Right forelimb (tissue), 1 donor: ENCODE measurements at regions not wholly inside any gene's neighbourhood (a gene's known extent, or its start where the extent isn't known, plus 50 kb on each side); places are given as distances from the start of the nearest gene placed in this dataset.
"Not testable (repeated sequence)": the region's sequence is repeated elsewhere in the genome, so short reads cannot be mapped to it uniquely, and the experiment has no call there.

ENCODE experiments used
- DNase-seq: peaks from one replicate; pipeline ENCODE4 v3.0.0-alpha.2; 2018

DNA sequence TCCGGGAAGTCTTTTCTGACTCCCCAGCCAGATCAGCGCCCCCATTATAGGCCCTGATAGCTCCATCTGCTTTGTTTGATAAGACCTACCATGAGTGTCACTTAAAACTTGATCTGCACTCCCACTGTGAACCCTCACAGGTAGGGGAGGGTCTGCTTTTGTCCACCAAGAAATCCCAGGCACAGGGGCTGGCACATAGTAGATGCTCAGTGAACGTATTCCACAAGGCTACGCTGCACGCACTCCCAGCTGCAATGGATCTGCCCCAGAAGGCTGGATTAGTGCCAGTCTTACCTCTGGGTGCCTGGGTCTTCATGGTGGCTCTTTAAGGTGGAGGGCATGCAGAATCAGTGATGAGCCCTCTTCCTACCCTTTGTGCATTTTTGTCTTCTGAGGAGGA is 447.1 kb downstream of the PTPRU start:
- DNase-seq: no peak

DNA sequence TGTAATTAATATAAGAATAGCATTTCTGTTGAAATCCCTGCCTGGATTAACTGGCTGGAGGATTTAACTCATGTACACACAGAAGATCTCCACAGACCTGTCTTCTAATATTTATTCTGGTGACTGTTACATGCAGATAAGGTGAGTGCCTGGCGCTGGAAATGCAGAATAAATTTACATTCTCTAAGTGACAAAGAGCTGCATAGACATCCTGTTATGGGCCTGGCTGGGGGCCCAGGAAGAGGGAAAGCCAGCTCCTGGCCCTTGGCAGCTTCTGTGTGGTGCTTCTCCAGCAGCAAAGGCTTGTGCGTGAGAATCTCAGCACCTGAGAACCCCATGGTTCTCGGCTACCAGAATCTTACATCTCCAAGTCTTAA is 446.6 kb downstream of the PTPRU start:
- no peak for DNase-seq

DNA sequence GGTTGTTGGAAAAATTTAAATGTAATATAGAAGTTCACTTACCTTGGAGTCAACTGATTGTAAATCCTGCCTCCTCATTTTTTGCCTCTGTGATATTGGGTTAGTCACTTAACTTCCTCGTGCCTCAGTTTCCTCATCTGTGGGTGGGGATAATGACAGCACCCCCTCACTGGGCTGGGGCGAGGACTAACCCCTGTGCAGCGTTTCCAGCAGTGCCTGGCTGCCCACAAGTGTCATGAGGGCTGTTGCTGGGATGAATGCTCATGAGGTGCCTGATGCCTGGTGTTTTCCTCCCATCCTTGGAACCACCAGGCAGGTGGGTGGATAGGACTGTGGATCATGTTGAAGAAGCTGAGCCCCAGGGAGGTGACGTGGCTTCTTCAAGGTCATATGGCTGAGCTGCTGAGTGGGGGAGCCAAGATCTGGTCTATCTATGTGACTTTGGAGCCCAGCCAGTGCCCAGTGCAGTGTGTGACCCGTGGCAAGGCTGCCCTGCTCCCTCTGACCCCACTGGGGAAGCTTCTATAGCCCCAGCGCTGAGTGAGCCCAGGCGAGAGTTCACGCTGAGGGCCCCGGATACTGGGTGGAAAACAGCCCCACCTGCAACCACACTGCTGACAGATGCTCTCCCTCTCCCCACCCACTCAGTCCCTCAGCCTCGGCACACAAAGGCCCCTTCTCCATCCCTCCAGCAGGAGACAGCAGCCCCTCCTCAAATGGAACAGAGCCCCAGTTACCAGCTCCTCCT is 446.0 kb downstream of the PTPRU start:
- DNase-seq: no peak

DNA sequence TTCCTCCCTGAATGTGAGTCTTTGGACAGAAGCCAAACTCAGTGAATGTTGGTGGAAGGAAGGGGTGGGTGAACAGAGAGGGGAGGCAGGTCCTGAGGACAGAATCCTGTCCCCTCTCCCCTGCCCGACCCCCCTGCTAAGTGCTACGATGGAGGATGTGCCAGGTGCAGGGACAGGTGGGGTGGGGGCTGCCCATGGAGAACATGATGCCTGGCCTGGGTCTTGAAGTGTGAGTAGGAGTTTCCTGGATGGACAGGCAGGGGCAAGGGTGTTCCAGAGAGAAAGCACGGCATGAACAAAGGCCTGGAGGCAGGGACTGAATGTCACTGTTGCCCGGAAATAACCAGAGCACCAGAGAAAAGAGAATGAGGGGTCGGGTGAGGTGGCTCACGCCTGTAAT is 445.1 kb downstream of the PTPRU start:
- DNase-seq: not testable (repeated sequence)

DNA sequence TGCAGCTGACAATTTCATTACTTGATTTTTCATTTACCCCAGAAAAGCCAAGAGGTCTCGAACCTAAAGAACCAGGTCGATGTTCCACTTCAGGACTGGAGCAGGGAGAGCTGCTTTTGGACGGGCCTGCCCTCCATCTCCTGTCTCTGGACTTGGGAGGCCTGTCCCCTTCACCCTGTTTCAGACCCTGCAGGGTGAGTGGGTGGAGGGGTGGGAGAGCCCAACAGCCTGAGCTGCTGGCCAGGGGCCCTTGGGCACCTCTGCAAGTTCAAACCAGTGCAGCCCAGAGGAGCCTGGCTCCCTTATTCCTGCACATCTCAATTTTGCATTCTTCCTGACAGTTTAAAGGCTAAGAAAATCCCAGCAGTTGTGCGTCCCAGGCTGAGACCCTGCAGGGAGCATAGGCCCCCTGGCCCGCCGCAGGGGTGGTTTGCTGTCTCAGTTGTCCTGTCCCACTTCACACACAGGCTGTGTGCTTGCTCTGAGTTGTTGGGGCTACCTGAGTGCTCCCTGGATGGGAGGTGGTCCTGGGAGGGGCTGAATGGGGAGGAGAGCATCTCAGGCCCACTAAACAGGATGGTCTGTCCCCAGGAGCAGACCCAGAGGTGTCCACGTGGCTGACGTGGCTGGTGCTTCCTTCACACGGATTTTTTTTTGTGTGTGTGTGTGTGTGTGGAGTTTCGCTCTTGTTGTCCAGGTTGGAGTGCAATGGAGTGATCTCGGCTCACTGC is 443.7 kb downstream of the PTPRU start:
- no peak for DNase-seq

DNA sequence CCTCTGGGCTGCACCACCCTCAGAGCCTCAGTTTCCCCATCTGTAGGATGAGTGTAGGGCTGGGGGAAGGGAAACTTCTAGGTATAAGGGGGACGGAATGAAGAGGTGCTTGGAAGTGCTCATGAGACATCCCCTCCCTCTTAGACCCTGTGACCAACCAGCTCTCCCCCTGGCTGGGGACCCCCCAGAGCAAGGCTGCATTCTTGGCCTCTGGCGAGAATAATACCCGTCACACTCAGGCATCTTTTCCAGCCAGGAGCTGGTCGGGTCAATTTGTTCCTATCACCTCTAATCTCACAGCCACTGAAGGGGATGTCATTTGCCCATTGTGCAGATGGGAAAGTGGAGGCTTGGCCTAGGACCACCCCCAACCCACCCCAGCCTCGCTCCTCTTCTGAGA is 443.0 kb downstream of the PTPRU start:
- no peak for DNase-seq

DNA sequence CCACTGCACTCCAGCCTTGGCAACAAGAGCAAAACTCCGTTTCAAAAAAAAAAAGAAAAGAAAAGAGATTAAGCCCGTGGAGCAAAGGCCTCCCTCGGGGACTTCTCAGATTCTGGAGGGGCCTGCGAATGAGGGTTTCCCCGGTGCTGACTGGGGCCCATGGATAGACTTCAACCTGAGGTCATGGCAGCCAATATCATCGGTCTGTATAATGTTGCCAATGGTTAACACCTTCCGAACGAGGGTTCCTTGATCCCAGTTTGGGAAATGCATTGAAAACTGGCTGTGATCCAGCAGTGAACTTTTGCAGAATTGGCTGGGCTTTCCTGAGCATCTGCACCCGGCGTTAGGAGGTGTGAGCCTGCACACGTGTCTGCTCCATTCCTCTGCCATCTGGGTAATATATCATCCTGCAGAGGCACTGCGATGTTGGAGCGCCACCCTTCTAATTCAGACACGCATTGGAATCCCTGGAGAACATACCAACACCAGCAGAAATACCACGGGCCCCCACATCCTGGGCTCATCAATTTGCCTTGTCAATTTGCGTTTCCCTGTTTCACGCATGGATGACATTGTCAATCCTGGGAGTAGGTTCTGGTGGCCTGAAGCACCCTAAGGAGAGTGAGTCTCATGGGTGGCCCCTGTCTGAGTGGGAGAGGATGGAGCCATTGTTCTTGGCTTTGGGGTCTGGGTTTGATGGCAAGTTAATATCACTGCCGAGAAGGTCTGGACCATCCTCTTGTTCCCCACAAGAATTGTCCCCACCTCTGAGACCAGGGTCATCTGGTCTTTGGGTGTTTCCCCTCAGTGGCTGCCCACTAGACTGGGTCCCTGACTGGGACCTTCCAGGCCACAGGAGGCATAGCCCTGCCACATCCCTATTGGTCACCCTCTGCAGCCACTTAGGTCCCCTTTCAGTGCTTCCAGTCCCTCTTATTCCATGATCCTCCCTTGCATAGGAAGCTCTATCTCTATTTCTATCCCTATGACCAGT is 441.0 kb downstream of the PTPRU start:
- DNase-seq: peak; percentile 35

DNA sequence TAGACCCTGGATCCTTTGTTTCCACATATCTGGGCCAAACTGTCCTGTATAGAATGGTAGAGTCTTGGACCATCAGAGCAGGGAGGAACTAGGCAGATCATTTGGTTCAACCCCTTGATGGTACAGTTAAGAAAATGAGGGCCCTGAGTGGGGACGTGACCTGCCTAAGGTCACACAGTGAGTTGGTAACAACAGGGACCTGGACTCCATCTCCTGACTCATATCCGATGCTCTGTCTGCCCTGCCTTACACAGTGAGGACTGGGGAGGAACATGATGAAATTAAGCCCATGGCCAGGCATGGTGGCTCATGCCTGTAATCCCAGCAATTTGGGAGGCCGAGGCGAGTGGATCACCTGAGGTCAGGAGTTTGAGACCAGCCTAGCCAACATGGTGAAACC is 440.2 kb downstream of the PTPRU start:
- peak; percentile 6 for DNase-seq

DNA sequence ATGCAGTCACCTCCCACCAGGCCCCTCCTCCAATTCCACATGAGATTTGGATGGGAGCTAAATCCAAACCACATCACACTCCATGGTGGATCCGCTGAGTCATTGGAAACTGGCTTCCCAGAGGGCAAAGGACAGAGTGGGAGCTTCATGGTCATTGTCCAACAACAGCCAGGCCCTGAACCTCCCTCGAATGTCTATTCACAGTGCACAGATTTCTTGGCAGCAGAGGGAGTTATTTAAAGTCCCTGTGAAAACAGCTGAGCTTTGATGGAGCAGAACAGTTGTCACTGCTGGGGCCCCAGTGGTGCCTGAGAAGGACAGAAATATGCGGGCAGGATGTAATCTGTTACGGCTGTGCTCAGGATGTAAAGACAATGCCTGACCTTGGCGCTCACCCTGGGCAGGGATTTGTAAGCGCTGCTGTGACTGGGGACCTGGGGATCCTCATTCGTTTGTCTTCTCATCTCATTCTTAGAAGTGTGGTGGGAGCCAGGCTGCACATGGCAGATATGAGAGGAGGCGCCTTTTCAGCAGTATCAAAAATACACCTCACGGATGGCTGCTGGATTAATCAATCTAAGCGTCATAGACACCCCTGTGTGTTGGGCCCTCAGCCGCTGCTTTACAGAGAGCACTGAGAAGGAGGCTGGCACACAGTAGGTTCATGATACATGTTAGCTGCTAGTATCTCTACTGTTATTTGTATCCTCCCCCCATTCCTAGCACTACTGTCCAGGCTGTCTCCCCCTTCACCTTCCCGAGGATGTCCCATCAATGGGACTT is 439.4 kb downstream of the PTPRU start:
- DNase-seq: peak; percentile 51

DNA sequence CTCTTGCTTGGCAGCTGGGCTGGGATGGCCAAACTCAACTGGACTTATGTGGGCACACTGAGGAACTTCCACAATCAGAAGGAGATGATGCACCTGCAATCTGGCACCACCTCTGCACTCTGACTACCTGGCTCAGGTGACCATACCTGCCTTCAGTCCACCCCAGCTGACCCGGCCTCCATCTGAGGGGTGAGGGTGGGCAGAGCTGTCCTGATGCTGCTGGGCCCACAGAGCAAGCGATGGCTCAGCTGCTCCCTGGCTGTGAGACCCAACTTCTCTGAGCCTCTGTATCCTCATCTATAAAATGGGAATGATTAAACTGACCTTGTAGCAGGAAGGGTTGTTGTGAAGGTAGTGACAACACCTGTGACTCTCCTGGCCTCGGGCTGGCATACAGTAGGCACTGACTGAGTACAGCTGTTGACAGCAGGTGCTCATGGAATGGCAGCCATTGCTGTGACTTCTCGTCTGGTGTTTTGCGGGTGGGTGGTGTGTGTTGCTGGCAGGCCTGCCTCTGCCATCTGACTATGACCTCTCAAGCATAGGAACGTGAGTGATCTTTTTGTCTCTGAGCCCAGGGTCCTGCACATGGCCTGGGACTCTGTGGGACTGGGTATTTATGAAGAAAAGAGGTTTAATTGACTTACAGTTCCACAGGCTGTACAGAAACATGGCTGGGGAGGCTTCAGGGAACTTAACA is 438.5 kb downstream of the PTPRU start:
- peak; percentile 9 for DNase-seq

DNA sequence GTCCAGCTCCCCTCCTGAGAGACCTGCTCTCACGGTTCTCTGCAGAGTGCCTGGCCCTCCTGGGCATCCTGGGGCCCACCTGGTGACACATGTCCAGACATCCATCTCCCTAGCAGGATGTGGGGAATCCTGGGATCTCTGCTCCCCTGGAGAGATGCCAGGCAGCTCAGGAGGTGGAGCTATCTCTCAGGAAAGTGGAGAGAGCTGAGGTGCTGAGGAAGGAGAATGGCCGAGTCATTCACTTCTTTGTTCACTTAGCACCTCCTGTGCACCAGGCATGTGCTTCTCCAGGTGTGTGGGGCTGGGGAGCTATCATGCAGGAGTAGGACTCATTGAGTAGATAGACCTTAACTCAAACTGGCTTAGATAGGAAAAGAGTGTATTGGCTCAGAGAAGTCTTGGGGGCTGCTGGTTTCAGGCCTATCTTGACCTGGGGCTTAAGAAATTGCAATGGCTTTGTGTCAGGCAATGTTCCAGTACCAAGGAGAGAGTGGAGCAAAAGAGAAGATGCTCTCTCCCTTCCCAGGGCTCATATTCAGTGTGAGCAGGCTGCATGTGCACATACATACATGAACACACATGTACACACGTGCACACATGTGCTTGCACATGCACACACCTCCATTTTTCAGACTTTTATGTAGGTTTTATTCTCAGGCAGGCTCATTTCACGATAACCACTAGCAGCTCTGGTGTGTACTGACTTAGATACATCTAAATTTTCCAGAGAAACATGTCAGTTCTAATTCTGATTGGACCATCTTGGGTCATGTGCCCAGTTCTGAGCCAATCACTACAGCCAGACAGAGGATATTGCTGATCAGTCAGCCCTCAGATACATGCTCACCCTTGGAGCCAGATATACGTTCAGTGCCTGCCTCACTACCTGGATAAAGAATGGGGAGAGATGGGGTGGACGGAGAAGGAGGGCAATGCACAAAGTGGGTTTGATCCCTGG is 437.6 kb downstream of the PTPRU start:
- DNase-seq: peak; percentile 30

DNA sequence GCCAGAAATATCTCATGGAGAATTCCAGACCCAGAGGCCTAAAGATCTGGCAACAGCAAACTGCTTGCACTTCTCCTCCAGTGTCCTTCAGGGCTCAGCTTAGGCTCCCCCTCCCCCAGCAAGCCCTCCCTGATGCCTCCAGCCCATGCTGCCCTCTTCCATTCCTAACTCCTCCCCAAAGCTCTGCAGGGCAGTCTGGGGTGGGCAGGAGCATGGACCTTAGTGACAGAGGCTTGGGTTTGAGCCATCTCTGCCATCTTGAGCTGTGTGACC is 436.8 kb downstream of the PTPRU start:
- DNase-seq: no peak

DNA sequence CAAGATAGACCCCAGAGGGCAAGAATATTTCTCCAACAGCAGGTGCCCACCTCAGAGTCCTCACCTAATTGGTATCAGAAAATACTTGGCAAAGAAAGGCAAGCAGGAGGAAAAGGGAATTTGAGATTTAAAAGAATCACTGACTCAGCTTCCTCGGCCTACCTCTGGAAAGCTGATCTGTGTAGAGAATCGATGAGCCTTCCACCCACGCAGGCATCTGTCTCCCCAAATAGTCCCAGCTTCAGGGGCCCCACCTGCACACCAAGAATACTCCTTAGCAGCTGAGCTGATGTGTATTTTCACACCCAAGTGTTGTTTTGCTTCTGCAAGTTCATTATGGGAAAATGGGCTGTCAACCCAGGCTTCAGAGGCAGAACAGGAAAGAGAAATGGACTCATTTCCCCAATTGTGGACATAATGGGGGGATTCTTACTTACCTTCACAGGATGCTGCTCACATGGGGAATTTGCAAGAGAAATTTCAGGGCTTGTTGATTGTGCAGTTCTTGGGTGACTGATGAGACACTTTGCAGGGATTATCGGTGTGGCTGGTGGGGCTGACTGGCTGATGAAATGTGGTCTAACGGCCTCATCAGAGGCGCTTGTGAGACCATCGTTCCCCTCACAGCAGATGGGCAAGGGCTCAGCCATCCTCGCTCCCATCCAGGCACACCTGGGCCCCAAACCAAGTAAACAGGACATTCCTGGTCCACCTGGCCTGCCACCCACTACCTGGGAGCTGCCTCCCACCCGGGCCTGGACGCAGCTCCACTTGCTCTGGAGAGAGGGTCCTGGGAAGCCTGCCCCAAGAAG is 436.3 kb downstream of the PTPRU start:
- peak; percentile 31 for DNase-seq

DNA sequence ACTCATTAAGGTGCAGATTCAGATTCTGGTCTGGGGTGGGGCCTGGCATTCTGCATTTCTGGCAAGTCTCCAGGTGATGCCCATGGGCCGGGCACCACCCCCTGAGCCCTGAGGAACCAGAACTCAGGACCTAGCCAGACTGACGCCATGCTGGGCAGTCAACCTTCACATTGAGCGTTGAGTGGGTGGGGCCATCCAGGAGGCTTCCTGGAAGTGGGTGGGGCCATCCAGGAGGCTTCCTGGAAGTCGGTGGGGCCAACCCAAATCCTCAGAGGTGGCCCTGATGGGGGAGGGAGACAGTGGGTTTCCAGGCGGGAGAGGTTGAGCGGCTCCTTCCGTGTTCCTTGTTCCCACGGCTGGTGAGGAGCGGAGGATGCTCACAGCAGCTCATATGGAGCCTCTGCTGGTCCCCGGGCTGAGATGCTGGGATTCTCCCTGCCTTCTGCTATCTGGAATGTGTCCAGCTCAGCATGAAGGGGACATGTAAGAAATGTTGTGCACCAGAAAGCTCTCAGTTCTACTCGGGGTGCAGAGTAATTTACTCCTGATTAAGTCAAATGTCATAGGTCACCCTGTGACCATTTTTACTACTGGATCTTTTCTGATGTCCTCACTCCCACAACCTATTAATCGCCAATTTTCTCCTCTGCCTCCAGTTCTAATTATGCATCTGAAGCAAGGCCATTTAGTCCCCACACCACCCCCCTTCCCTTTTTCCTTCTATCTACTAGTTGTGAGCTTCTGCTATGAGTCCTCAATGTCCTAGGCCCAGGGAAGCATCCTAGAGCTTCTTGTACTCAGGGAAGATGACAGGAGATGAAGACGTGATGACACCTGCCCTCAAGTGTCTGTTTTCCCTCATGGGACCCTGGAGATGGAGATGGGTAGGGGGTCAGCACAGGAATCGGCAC is 435.4 kb downstream of the PTPRU start:
- DNase-seq: peak; percentile 37

DNA sequence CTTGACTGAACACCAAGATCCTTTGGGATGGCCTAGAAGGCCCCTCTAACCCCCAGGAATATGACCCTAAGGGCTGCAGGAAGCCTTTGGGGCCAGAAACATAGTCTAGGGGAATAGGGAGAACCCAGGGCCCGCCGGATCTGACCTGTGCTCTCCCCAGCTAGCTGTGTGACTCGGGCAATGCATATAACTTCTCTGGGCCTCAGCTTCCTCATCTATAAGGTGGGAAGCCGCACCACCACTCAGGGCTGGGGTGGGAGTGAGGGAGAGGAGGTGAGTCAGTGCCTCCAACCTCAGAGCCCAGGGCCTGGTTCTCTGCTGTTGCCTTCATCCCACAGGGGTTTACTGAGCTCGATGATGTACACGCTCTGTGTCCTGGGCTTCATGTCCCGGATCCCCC is 434.4 kb downstream of the PTPRU start:
- DNase-seq: peak; percentile 2

DNA sequence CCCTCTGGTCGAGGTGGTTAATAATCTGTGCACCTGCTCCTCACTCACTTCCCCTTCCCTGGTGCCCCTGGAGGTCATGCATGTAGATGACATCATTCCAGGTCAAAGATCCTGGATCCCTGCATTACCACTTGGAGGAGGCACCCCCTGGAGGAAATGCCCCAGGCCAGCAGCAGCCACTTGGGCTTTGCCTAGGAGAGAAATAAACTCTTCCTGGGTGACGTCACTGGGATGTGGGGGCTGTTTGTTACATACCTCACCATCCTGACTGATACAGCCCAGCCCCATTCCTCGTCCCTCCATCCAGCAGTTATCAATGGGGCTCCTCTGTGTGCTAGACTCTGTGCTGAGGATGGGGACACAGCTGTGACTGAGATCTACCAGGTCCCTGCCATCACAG is 433.6 kb downstream of the PTPRU start:
- DNase-seq: peak; percentile 25

DNA sequence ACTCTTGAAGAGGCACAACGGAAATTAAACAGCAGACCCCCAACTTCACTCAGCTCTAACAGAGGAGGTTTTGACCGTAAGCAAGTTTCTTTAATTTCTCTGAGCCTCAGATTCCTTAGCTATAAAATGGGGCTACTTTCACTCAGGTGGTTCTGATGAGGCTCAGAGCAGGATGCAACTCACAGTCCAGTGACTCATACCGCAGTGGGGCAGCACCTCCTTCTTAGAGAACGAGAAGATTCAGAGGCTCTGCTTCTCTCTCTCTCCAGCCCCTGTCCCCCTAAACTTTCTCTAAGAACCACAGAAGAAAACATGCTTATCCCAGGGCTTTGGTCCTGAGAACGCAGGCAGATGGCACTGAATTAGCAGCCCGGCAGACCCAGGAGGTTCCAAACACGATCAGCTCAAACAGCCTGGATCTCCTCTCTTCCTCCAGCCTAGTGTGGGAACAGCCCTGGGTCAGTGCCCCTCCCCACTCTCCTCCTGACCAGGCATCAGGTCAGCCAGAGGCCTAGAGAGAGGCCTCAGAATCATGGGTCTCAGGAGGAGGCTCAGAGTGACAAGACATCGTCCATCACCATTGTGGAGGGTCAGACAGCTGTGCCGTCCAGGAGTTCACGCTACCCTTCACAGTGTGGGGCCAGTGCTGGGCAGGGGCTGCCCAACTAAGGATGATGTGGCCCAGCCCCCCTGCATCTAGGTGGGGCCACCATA is 433.0 kb downstream of the PTPRU start:
- peak; percentile 11 for DNase-seq

DNA sequence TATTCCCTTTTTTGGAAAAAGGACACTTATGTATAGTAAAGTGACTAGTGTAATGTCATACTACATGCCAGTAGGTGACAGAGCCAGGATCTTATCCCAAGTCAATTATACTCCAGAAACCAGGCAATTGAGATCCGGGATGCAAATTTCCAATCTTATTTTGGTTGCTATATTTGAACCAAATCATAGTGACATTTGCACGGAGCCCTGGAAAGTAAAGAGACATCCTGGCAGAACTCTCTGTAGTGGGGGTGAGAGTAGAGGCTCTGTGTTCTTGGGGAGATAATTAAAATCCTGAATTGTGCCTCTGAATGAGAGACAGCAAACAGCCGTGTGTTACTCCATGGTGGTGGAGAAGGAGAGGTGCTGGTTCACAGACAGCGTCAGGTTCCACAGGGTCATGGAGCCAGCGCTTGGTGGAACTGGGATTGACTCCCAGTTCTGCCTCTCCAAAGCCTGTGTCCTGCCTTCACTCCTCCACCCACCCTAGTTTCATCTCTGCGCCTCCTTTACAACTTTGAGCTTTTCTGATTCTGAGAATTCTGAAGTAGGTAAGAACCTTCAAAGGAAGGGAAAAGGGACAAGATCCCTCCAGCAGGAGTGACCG is 432.3 kb downstream of the PTPRU start:
- no peak for DNase-seq
